Subcutaneous abdominal adipose tissue (tissue), 5 donors: ENCODE measurements at regions not wholly inside any gene's neighbourhood (a gene's known extent, or its start where the extent isn't known, plus 50 kb on each side); places are given as distances from the start of the nearest gene placed in this dataset.
A peak's percentile ranks its signal among the peaks of the same experiment; 100 is the strongest.

Experiments used
- H3K27ac ChIP-seq: one replicate; pipeline ENCODE4 v1.7.0; 2013; ENCODE audit warnings: low read depth, mild to moderate bottlenecking, inconsistent platforms, low read length, moderate library complexity
- H3K27me3 ChIP-seq, 5 donors: one replicate each; pipeline ENCODE4 v1.7.0; 2013; ENCODE audit warnings: low read length in 5 of 5, inconsistent platforms in 1 of 5; ENCODE audit not compliant: control insufficient read depth in 5 of 5, insufficient read depth in 4 of 5
- H3K36me3 ChIP-seq, 5 donors: one replicate each; pipeline ENCODE4 v1.7.0; 2013; ENCODE audit warnings: low read length in 5 of 5; ENCODE audit not compliant: control insufficient read depth in 5 of 5, insufficient read depth in 5 of 5
- H3K4me1 ChIP-seq, 5 donors: one replicate each; pipeline ENCODE4 v1.7.0; 2013; ENCODE audit warnings: low read length in 5 of 5, mild to moderate bottlenecking in 3 of 5, moderate library complexity in 1 of 5; ENCODE audit not compliant: control insufficient read depth in 5 of 5, insufficient read depth in 5 of 5
- H3K4me3 ChIP-seq, 5 donors: one replicate each; pipeline ENCODE4 v1.7.0; 2013; ENCODE audit warnings: low read length in 5 of 5, low read depth in 1 of 5
- H3K9ac ChIP-seq, 5 donors: one replicate each; pipeline ENCODE4 v1.7.0; 2013; ENCODE audit warnings: low read length in 5 of 5, mild to moderate bottlenecking in 4 of 5, moderate library complexity in 3 of 5
- H3K9me3 ChIP-seq, 5 donors: one replicate each; pipeline ENCODE4 v1.7.0; 2013; ENCODE audit warnings: low read length in 5 of 5; ENCODE audit not compliant: control insufficient read depth in 5 of 5
- donor health status: healthy.
- donor health status: healthy.
- donor health status: healthy.
- donor health status: healthy.
- donor health status: healthy.

- H3K27ac ChIP-seq = no peak overlapping the region
- no peaks in the 10 kb centered on the region for H3K9me3 ChIP-seq
- no peaks in the 10 kb centered on the region for H3K36me3 ChIP-seq
- no peak overlapping the region for H3K4me3 ChIP-seq
- peaks cover 0 to 14% (median 9%) of the 10 kb centered on the region in 5 donors for H3K4me1 ChIP-seq
- peaks cover 0 to 6% (median 0%) of the 10 kb centered on the region in 5 donors for H3K27me3 ChIP-seq
- no peak overlapping the region for H3K9ac ChIP-seq
Measured at GRCh38 chr15:70530017-70530499, 233.3 kb downstream of the UACA start.

GRCh38 chr15:70528816-70529215 lies 234.5 kb downstream of the UACA start:
- Histone ChIP-seq H3K27me3 (peaks cover 0 to 6% (median 0%) of the 10 kb centered on the region in 5 donors), H3K27ac (no peak overlapping the region), H3K4me1 (peaks cover 0 to 12% (median 9%) of the 10 kb centered on the region in 5 donors), H3K9me3 (no peaks in the 10 kb centered on the region), H3K9ac (no peak overlapping the region), H3K4me3 (no peak overlapping the region), H3K36me3 (no peaks in the 10 kb centered on the region)

GRCh38 chr15:70528270-70528706 lies 235.1 kb downstream of the UACA start:
- Histone ChIP-seq H3K9me3 (no peaks in the 10 kb centered on the region), H3K4me3 (no peak overlapping the region), H3K9ac (no peak overlapping the region), H3K36me3 (no peaks in the 10 kb centered on the region), H3K27ac (no peak overlapping the region), H3K27me3 (peaks cover 0 to 6% (median 0%) of the 10 kb centered on the region in 5 donors), H3K4me1 (peaks cover 0 to 12% (median 9%) of the 10 kb centered on the region in 5 donors)

- Histone ChIP-seq H3K27me3 (peaks cover 0 to 3% (median 0%) of the 10 kb centered on the region in 5 donors), H3K4me3 (peak overlapping the region; percentile 11 to 52 (median 37)), H3K36me3 (no peaks in the 10 kb centered on the region)
Measured at GRCh38 chr15:70526974-70527325, 236.4 kb downstream of the UACA start.

GRCh38 chr15:70526221-70526973 lies 237.0 kb downstream of the UACA start:
- H3K27ac ChIP-seq = no peak overlapping the region
- H3K4me1 ChIP-seq = peaks cover 0 to 12% (median 9%) of the 10 kb centered on the region in 5 donors
- no peaks in the 10 kb centered on the region for H3K36me3 ChIP-seq
- no peaks in the 10 kb centered on the region for H3K9me3 ChIP-seq
- H3K27me3 ChIP-seq = peaks cover 0 to 3% (median 0%) of the 10 kb centered on the region in 5 donors
- peak overlapping the region; percentile 11 to 52 (median 37) for H3K4me3 ChIP-seq
- no peak overlapping the region for H3K9ac ChIP-seq

More at GRCh38 chr15:70526974-70527325, 236.4 kb downstream of the UACA start:
- Histone ChIP-seq H3K27ac (no peak overlapping the region), H3K4me1 (peaks cover 0 to 12% (median 9%) of the 10 kb centered on the region in 5 donors), H3K9me3 (no peaks in the 10 kb centered on the region), H3K9ac (no peak overlapping the region)

- H3K27ac ChIP-seq = no peak overlapping the region
Measured at GRCh38 chr15:70525551-70525950, 237.8 kb downstream of the UACA start.

DNA sequence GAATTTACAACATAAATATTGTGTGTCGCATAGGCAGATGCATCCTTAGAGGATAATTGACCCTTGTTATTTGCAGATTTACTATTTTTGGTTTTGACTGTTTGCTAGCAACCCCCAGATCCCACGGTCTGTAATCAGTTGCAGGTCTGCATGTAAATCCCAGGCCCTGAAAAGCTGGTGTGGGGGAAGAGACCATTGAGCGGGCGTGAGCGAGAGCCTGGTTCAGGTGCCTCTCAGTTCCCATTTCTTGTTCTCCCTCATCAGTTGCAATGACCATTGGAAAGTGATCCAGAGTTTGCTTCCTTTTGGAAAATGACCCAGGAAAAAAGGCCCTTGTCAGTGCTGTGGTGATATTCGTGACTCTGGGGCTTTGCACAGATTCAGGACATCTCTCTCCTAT lies 238.9 kb downstream of the UACA start:
- Histone ChIP-seq H3K36me3 (no peaks in the 10 kb centered on the region), H3K4me3 (no peak overlapping the region), H3K27ac (no peak overlapping the region), H3K27me3 (peaks cover 0 to 3% (median 0%) of the 10 kb centered on the region in 5 donors), H3K4me1 (peaks cover 0 to 12% (median 9%) of the 10 kb centered on the region in 5 donors), H3K9me3 (no peaks in the 10 kb centered on the region), H3K9ac (no peak overlapping the region)

More at GRCh38 chr15:70525551-70525950, 237.8 kb downstream of the UACA start:
- no peak overlapping the region for H3K9ac ChIP-seq
- H3K4me3 ChIP-seq = no peak overlapping the region
- H3K4me1 ChIP-seq = peaks cover 0 to 12% (median 9%) of the 10 kb centered on the region in 5 donors
- no peaks in the 10 kb centered on the region for H3K9me3 ChIP-seq
- H3K27me3 ChIP-seq = peaks cover 0 to 3% (median 0%) of the 10 kb centered on the region in 5 donors
- H3K36me3 ChIP-seq = no peaks in the 10 kb centered on the region

DNA sequence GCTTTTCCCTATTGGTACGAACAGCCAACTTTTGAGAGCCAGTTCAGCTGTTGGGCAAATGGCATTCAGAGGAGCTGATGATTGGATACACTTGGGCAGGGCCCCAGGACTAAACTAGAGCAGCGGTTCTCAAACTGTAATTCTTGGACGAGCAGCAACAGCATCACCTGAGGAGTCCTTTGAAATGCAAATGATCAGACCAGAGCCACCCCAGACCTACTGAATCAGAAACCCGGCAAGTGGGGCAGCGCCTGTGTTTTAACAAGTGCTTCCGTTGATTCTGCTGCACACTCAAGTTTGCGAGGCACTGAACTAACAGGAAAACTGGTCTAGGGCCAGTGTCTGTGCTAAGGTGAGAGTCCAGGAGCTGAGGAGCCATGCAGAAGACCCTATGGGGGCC lies 239.7 kb downstream of the UACA start:
- Histone ChIP-seq H3K27me3 (peaks cover 0 to 6% (median 0%) of the 10 kb centered on the region in 5 donors), H3K36me3 (no peaks in the 10 kb centered on the region), H3K4me3 (no peak overlapping the region), H3K4me1 (peaks cover 0 to 12% (median 9%) of the 10 kb centered on the region in 5 donors), H3K27ac (no peak overlapping the region), H3K9ac (no peak overlapping the region), H3K9me3 (no peaks in the 10 kb centered on the region)

DNA sequence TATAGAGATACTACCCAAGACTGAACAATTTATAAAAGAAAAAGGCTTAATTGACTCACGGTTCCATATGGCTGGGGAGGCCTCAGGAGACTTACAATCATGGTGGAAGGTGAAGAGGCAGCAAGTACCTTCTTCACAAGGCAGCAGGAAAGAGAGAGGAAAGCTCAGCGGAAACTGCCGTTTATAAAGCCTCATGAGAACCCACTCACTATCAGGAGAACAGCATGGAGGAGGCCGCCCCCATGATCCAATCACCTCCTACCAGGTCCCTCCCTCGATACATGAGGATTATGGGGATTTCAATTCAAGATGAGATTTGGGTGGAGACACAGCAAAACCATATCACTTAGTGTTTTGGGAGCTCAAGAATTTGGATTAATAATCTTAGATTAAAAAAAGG lies 240.2 kb downstream of the UACA start:
- Histone ChIP-seq H3K4me3 (no peak overlapping the region), H3K9me3 (no peaks in the 10 kb centered on the region), H3K27ac (no peak overlapping the region), H3K4me1 (peaks cover 0 to 12% (median 9%) of the 10 kb centered on the region in 5 donors), H3K36me3 (no peaks in the 10 kb centered on the region), H3K27me3 (peaks cover 0 to 6% (median 0%) of the 10 kb centered on the region in 5 donors), H3K9ac (no peak overlapping the region)

DNA sequence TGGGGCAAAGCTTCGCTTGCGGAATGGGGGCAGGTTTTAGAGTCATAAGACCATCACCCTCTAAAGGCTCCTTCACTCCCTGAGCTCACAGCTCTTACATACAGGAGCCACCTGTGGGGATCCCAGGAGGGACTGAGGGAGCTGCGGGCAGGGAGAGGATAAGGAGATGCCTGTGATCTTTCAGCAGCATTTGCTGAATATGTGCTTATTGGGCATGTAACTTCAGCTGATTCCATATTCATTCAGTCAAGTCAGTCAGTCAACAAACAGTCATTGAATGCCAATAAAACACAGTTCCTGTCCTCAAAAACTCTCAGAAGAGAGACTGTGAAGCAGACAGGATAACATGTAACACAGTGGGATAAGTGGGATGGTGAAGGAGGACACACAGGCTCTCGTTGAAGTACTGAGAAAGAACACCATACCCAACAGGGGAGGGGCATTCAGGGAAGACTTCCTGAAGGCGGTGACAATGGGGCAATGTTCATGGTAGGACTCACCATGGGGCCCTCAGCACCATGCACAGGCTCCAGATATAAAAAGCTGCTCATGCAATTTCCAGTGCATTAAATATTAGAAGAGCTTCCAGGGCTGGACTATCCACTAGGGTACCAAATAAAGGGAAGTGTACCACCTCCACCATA lies 240.9 kb downstream of the UACA start:
- Histone ChIP-seq H3K27ac (no peak overlapping the region), H3K27me3 (peaks cover 0 to 5% (median 0%) of the 10 kb centered on the region in 5 donors), H3K9me3 (no peaks in the 10 kb centered on the region), H3K9ac (no peak overlapping the region), H3K4me1 (peaks cover 0 to 12% (median 9%) of the 10 kb centered on the region in 5 donors), H3K36me3 (no peaks in the 10 kb centered on the region), H3K4me3 (no peak overlapping the region)
